HG03575 (cell line): ENCODE measurements at regions not wholly inside any gene's neighbourhood (a gene's known extent, or its start where the extent isn't known, plus 50 kb on each side); places are given as distances from the start of the nearest gene placed in this dataset.
"Not testable (repeated sequence)": the region's sequence is repeated elsewhere in the genome, so short reads cannot be mapped to it uniquely, and the experiment has no call there.

ENCODE experiments used
- ATAC-seq: cut with Tn5 transposase; IDR thresholded peaks from one replicate; pipeline ENCODE4 v1.9.1; 2021; ENCODE audit not compliant: unreplicated experiment, insufficient number of reproducible peaks, low FRiP score; ENCODE audit errors: extremely low read depth

DNA sequence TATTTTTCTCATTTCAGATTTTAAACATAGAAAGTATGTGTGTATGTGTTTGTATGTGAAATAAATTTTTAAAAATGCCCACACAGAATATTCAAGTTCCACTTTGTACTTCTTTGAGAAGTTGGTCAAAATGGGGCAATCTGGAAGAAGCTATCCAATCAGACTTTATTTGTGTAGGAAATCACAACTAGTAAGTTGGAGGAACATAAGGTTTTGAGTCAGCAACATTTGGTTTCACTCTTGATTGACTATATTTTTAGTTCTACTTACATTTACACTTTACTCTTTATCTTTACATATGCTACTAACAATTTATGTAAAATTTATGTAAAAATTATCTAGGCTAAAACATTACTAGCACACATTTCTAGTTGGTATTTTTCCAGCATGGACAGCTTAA is 128.1 kb downstream of the ATXN7L3B start:
- no peak for ATAC-seq

DNA sequence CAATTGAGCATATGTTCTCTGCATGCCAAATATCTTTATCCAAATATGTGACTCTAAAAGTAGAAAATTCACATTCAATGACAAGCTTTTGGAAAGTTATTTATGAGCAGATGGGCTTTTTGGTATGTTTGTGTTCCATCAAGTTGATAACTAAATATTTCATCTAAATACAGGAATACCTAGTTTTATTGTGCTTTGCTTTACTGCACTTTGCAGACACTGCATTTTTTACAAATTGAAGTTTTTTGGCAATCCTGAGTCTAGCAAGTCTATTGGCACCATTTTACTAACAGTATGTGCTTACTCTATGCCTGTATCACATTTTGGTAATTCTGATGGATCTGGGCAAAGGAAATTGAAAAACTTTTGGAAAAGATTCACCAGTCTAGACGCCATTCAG is 133.8 kb downstream of the ATXN7L3B start:
- no peak for ATAC-seq

DNA sequence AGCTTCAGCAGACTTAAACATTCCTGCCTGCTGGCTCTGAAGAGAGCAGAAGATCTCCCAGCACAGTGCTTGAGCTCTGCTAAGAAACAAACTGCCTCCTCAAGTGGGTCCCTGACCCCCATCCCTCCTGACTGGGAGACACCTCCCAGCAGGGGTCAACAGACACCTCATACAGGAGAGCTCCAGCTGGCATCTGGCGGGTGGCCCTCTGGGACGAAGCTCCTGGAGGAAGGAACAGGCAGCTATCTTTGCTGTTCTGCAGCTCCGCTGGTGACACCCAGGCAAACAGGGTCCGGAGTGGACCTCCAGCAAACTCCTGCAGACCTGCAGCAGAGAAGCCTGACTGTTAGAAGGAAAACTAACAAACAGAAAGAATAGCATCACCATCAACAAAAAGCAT is 139.3 kb downstream of the ATXN7L3B start:
- not testable (repeated sequence) for ATAC-seq

DNA sequence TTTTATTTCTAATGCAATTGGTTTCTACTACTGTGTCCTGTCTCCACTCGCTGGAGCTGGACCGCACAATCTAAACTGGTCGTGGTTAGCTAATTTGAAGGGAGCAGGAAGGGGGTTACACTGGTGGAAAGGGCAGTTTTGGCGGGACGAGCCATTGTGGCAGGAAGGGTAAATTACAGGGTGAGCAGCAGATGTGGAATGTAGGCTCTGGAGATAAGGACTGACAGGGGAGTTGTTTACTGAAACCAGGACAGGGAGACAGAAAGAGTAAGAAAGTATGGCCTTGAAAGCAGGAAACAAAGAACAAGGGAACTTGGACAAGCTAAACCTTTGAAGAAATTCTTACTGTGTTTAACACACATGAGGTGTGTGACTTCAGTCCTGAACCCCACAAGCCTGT is 147.8 kb downstream of the ATXN7L3B start:
- ATAC-seq: no peak

DNA sequence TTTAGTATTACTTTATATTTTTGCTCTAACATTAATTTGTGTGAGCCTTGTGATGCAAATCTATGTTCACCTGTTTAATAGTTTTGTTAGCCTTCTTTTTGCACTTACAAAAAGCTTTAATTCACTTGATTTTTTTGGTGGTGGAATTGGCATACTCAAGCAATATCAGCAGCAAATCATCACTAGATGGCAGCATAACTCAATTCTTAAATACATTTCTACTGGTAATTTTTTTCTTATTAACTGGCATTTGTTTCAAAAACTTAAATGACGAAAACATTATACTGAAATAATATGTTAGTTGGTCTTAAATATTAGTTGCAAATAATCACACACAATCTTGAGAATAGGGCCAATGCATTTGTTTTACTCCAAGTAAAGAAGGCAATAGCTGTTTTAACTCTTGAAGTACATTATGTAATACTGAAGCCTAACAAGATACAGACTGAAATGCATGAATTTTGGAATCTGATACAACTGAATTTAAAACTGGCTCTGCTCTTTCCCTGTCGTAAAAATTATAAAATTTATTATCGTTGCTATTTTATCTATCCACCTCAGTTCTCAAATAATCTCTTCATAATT is 151.5 kb downstream of the ATXN7L3B start:
- no peak for ATAC-seq

DNA sequence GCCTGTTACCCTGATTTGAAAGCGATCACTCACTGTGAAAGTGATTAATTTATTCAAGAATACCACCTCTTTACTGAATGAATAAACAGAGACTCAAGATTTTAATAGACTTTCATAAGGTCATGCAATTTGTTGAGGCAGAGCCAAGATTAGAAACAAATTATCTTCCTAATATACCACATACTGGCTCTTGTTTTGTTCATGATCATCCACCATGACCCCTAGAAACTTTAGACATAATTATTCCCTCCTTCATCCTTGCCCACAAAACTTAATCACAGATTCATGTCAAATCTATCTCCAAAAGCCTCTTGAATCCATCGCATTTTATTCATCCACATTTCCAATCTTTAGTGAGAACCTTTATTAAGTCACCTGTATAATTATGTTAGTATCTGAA is 152.3 kb downstream of the ATXN7L3B start:
- ATAC-seq: no peak

DNA sequence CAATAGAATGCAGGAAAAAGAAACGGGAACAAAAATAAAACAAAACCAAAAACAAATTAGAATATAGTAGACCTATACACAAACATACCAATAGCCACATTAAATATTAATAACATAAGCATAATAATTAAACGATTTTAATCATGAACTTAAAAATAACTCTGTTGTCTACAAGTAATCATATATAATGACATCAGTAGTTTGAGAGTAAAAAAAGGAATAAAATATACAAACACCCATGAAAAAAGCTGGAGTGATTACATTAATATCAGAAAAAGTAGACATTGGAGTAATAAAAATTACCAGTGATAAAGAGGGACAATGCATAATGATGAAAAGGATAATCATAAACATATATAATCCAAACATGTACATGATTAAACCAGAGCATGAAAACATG is 181.8 kb downstream of the ATXN7L3B start:
- no peak for ATAC-seq

DNA sequence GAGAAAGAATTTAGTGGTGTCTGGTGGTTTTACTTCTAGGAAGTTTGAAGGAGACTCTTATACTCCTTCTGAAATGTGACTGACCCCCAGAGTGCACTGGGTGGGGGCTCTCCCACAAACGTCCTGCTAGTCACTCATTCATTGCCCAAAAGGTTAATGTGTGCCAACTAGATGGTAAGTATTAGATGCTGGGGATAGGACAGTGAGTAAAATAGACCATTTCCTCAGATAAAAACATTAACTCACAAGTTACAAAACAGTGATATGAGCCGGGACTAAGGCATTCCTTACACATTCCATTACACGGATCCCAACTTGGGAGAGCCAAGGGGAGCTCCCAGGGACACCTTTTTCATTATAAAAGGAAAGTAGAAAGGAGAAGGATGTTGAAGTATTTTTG is 185.1 kb downstream of the ATXN7L3B start:
- ATAC-seq: no peak

DNA sequence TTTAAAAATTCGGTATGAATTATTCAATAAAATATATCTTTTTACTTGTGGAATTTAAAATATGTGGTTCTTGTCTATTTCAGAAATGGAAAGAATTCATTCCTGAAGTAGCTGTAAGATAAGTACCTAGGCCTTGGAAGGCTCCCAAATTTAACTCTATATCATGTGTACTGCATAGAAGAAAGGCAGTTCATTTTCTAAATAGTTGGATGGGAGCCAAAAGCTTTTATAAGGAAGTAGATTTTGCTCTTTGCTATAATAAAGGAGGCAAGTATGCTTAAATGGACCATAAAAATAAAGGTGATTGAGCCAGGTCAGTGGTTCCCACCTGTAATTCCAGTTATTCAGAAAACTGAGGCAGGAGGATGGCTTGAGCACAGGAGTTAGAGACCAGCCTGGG is 187.5 kb downstream of the ATXN7L3B start:
- ATAC-seq: no peak

DNA sequence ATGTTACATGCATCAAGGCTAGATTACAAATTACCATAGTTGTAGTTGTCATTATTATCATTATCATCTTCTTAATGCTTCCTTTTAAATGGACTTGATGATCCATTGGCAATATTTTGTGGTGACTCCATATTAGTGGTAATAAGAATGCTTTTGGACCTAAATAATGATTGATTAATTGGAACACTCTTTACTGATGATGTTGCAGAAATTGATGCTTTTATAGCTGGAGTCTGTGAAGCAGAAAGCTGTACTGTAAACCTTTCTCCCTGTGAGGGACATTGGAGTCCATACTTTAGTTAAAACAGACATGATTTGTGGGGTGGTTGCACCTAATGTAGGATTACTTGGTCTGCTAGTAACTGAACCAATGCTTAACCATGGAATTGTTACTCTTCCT is 190.4 kb downstream of the ATXN7L3B start:
- ATAC-seq: no peak

DNA sequence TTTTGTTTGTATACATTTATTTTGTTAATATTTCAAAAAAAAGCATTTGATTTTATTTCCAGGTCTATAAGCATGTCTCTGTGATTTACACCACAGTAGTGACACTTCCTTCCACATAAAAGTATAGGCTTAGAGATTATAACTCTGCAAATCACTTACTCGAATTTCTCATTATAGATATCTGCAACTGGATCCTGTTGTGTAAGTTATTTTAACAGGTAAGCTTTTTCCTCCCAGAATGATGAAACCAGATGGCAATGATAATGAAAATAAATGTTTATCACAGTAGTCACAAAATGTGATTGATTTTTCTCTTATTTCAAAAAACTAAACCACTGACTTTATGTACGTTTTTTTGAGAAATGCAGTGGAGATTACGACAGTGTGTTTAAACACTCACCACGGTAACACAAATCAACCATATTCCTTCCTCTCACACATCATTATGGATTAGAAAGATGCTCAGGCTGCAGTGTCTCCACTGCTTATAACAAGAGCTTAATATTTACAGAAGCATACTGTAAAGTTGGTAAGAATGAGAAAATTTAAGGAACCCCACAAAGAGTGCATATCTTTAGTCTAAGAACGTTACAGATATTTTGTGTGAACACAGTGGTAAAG is 194.6 kb downstream of the ATXN7L3B start:
- ATAC-seq: no peak

DNA sequence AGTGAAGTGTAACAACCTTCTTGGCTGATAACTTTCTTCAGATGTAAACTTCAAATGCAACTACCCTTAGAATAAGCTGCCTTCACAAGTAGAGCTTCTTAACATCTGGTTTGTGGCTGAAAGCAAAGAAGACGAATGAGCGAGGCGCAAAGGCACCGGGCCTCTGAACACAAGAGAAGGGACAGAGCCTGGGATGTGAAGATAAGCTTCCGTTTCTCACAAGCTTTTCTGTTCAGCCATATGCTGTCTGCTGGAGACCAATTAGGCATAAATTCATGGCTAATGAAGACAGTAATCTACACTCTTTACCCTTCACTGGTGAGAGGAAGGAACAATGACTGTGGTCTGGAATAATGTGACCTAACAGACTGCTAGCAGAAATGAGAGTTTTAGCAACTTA is 195.2 kb downstream of the ATXN7L3B start:
- no peak for ATAC-seq

DNA sequence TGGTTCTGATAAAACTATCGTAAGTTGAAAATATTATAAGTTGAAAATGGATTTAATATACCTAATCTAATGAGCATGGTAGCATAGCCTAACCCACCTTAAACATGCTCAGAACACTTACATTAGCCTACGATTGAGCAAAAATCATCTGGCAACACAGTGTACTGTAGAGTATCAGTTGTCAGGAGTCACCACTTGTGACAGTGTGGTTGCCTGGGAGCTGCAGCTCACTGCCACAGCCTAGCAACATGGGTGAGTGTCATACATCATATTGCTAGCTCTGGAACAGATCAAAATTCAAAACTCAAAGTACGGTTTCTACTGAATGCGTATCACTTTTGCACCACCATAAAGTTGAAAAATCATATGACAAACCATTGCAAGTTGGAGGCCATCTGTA is 203.5 kb downstream of the ATXN7L3B start:
- ATAC-seq: no peak

DNA sequence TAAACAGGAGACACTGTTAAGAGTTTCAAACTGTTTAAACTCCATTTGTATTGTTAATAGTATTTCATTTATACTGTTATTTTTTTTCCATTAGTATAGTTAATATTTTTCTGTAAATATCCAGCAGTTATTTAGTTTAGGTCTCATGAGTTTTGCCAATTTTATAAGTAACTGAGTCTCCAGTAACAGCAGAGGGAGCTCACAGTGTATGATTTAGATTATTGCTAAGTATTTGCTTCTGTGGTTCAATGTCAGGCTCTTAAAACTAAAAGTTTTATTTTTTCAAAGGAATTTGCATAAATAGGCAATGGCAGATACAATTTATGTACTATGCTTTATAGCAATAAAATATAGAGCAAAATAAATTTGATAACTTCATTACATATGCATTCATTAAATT is 209.7 kb downstream of the ATXN7L3B start:
- no peak for ATAC-seq

DNA sequence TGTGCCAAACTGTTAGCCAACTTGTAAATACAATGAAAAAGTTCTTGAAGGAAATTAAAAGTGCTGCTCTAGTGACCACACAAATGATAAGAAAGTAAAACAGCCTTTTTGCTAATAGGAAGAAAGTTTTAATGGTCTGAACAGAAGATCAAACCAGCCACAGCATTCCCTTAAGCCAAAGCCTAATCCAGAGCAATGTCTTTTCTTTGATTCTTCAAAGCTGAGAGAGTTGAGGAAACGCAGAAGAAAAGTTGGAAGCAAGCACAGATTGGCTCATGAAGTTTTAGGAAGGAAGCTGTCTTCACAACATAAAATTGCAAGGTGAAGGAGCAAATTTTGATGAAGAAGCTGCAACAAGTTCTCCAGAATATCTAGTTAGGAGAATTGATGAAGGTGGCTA is 213.8 kb downstream of the ATXN7L3B start:
- no peak for ATAC-seq

DNA sequence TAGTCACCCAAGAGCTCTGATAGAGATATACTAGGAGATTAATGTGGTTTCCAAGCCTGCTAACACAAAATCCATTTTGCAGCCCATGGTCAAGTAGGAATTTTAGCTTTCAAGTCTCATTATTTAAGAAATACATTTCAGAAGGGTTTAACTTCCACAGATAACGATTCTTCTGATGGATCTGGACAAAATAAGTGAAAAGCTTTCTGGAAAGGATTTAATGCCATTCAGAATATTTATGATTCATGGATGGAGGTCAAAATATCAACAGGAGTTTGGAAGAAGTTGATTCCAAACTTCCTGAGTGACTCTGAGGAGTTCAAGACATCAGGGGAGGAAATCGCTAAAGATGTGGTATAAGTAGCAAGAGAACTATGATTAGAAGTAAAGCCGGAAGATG is 214.6 kb downstream of the ATXN7L3B start:
- ATAC-seq: no peak

DNA sequence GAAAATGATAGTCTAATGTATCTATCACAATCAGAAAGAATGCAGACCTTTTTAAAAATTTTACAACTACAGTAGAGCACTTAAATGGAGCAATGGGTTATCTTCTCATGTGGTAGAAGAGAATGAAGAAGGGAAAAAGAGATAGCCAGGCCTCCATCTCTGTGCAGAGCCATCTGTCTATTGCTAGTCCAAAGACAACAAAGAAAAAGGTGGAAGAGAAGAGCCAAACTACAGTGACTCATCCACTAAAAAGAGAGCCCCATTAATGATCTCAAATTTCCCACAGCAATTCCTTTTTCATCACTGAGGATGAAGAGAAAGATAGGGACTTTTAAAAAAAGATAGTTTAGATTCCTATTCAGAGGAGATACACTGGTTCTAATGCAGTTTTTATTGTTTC is 232.9 kb downstream of the ATXN7L3B start:
- ATAC-seq: no peak

DNA sequence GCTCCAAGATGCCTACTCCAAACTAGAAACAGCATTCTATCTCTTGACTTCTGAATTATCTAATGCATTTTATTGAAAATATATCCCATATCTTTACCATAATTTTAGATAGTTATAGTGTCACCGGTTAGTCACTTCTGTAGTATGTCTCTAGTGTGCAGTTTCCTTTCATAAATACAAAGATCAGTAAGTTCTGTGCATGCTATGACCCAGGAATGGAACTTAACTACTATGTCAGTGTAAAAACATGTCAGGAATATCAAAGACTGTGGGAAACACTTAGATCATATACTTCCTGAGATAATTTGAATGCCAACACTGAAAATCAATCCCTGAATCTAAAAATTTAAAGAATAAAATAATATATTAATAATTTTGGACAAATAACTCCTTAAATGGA is 237.6 kb downstream of the ATXN7L3B start:
- no peak for ATAC-seq

DNA sequence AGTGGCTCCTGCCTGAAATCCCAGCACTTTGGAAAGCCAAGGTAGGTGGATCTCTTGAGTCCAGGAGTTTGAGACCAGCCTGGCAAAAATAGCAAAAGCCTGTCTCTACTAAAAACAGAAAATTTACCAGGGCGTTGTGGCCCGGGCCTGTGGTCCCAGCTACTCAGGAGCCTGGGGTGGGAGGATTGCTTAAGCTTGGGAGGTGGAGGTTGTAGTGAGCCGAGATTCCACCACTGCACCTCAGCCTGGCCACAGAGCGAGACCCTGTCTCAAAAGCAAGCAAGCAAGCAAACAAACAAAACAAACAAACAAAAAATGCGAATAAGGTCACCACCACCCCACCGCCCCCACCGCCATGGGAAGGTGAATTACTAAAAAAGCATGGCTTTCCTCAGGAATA is 238.7 kb downstream of the ATXN7L3B start:
- no peak for ATAC-seq

DNA sequence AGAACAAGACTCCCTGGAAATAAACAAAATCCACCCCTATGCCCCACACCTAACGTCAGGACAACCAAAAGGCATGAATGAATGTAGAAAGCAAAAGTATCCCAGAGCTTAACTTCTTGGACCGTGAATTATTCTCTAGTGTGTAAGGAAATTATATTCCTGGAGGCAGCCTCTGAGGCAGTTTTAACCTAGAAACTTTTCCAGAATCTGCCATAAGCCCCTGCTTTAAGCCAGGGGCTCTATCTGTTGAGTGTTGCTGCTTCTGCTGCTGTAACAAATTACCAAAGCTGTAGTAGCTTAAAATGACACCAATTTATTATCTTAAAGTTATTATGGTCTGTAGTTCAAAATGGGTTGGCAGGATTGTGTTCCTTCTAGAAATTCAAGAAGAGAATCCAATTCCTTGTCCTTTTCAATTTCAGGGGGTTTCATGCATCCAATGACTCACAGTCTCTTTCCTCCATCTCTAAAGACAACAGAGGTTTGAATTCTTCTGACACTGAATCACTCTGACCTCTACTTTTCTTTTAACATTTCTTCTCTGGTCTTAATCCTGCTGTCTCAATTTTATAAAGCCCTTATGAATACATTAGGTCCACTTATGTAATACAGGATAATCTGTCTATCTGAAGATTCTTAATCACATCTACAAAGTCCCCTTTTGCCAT is 242.7 kb downstream of the ATXN7L3B start:
- ATAC-seq: no peak

DNA sequence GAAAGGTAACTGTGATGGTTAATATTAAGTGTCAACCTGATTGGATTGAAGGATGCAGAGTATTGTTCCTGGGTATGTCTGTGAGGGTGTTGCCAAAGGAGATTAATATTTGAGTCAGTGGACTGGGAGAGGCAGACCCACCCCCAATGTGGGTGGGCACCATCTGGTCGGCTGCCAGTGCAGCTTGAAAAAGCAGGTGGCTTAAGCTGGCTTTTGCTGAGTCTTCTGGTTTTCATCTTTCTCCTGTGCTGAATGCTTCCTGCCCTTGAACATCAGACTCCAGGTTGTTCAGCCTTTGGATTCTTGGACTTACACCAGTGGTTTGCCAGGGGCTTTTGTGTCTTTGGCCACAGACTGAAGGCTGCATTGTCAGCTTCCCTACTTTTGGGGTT is 243.2 kb downstream of the ATXN7L3B start:
- ATAC-seq: not testable (repeated sequence)
